ENCODE measurements at regions not wholly inside any gene's neighbourhood (a gene's known extent, or its start where the extent isn't known, plus 50 kb on each side); places are given as distances from the start of the nearest gene placed in this dataset.

DNA sequence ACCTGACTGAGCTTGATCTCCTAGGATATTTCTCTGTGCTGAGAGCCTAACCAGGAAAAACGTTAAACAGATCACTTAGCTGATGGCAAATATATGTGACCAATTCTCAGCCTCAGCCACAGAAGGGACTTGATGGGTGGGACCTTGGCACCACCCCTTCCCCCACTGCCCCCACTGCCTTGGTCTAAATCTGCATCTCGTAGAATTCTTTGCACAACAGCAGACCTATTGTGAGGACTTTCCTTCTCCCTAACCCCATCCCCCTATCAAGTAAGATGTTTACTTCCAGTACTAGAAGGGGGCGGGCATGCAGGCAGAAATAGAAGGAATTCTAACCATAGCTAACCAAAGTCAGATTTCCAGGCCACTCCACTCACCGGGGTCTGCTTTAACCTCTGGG is 313.2 kb downstream of the PCNX1 start:
- no peaks in the 10 kb centered on the region for H3K9me1 ChIP-seq (ENCODE audit: control insufficient read depth, insufficient read depth, low read length)
- ChIA-PET POLR2A (no interaction called here), CTCF (ENCODE audit: low intra/inter-chr PET ratio) (no interaction called here)
- DNase-seq (ENCODE audit: extremely low read depth in 1 of 4, low spot score in 3 of 4): no peak
- no peak overlapping the region for H3K4me3 ChIP-seq
- FAIRE-seq: no peak
- no peak for TF ChIP-seq ZNF785 (CRISPR knock-in tag; IDR thresholded peaks at IDR 0.05)
- TF ChIP-seq CBX2 (IDR thresholded peaks at IDR 0.05; ENCODE audit: insufficient read depth, low read length, poor library complexity, severe bottlenecking): no peak
- TF ChIP-seq ZNF121 (CRISPR knock-in tag; conservative IDR thresholded peaks at IDR 0.05): no peak
- TF ChIP-seq DPF2 (IDR thresholded peaks at IDR 0.05): no peak
- TF ChIP-seq TAF15 (IDR thresholded peaks at IDR 0.05; ENCODE audit: low read depth, low read length): no peak
- no peak for TF ChIP-seq HDAC3 (IDR thresholded peaks at IDR 0.05; ENCODE audit: borderline replicate concordance, partially characterized antibody)
- TF ChIP-seq DEAF1 (CRISPR knock-in tag; IDR thresholded peaks at IDR 0.05): no peak
- TF ChIP-seq TBL1XR1 (IDR thresholded peaks at IDR 0.05; ENCODE audit: low read length in 2 of 2): no peak
- TF ChIP-seq MXI1 (IDR thresholded peaks at IDR 0.05; ENCODE audit: low read depth, low read length): no peak
- no peak for TF ChIP-seq ZKSCAN8 (CRISPR knock-in tag; IDR thresholded peaks at IDR 0.05)
- TF ChIP-seq EZH2 (IDR thresholded peaks at IDR 0.05; ENCODE audit: borderline replicate concordance, low read depth, low read length): no peak
- TF ChIP-seq, protein P1, sequence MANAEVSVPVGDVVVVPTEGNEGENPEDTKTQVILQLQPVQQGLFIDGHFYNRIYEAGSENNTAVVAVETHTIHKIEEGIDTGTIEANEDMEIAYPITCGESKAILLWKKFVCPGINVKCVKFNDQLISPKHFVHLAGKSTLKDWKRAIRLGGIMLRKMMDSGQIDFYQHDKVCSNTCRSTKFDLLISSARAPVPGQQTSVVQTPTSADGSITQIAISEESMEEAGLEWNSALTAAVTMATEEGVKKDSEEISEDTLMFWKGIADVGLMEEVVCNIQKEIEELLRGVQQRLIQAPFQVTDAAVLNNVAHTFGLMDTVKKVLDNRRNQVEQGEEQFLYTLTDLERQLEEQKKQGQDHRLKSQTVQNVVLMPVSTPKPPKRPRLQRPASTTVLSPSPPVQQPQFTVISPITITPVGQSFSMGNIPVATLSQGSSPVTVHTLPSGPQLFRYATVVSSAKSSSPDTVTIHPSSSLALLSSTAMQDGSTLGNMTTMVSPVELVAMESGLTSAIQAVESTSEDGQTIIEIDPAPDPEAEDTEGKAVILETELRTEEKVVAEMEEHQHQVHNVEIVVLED (CRISPR knock-in tag; IDR thresholded peaks at IDR 0.05): no peak
- TF ChIP-seq BRD4 (IDR thresholded peaks at IDR 0.05): no peak
- TF ChIP-seq ZNF311 (CRISPR knock-in tag; IDR thresholded peaks at IDR 0.05): no peak
- no peak for TF ChIP-seq POU5F1 (IDR thresholded peaks at IDR 0.05; ENCODE audit: borderline replicate concordance, low read depth, low read length, partially characterized antibody)
- in situ Hi-C loops (cut with MboI): no loop called here
- no peak overlapping the region for H2AFZ ChIP-seq (ENCODE audit: low read depth, low read length)
- no peaks in the 10 kb centered on the region for H3K79me2 ChIP-seq (ENCODE audit: control insufficient read depth, insufficient read depth, low read length)
- no TSS peak for BruUV-seq (replicated peaks)
- no peaks in the 10 kb centered on the region for H4K20me1 ChIP-seq (replicated peaks; ENCODE audit: control insufficient read depth, insufficient read depth, low read length)
- no peaks in the 10 kb centered on the region for H3K4me1 ChIP-seq (replicated peaks in 1 of 2; ENCODE audit: control insufficient read depth in 2 of 2, insufficient read depth in 2 of 2, low read length in 2 of 2)
- no peak overlapping the region for H3K27ac ChIP-seq (ENCODE audit: extremely low read depth, low read depth, low read length)
- H3K9ac ChIP-seq (ENCODE audit: insufficient read depth in 1 of 2, low read depth in 2 of 2, low read length in 2 of 2): no peak overlapping the region
- ATAC-seq: no peak
- H3K4me2 ChIP-seq (ENCODE audit: insufficient read depth, low read length): no peak overlapping the region
- WGBS (ENCODE audit: insufficient coverage, low coverage, missing lambda C conversion rate): 5% methylated on average over 4 of the region's 4 CpGs
- no peaks in the 10 kb centered on the region for H3K36me3 ChIP-seq (ENCODE audit: control insufficient read depth, insufficient read depth, low read length)
- intact Hi-C loops (cut with micrococcal nuclease): no loop called here
- no peaks in the 10 kb centered on the region for H3K9me3 ChIP-seq (replicated peaks; ENCODE audit: control insufficient read depth, insufficient read depth, low read depth, low read length)
- H3K27me3 ChIP-seq (ENCODE audit: control insufficient read depth in 2 of 2, insufficient read depth in 2 of 2, low read length in 2 of 2): no peaks in the 10 kb centered on the region; a peak in 1 of 5 replicates

Data from K562 (cell line).